H9 (cell line): ENCODE measurements at regions not wholly inside any gene's neighbourhood (a gene's known extent, or its start where the extent isn't known, plus 50 kb on each side); places are given as distances from the start of the nearest gene placed in this dataset.

Experiments used
- DNase-seq: peaks from one replicate; pipeline ENCODE4 v3.0.0-alpha.2; 2017
- H2AFZ ChIP-seq: one replicate; pipeline ENCODE4 v1.6.1; 2013; ENCODE audit warnings: mild to moderate bottlenecking, low read length, control low read depth, moderate library complexity
- H2AK5ac ChIP-seq: 2 replicates; pipeline ENCODE4 v1.6.1; 2013; ENCODE audit warnings: low read length, control low read depth, mixed read lengths; ENCODE audit not compliant: insufficient read length
- H2BK120ac ChIP-seq: one replicate; pipeline ENCODE4 v1.6.1; 2013; ENCODE audit warnings: low read depth, mild to moderate bottlenecking, low read length, control low read depth, inconsistent platforms; ENCODE audit not compliant: poor library complexity, severe bottlenecking
- H2BK12ac ChIP-seq: 2 replicates; pipeline ENCODE4 v1.6.1; 2013; ENCODE audit warnings: low read length, control low read depth, mixed read lengths, low read depth; ENCODE audit not compliant: insufficient read length
- H2BK15ac ChIP-seq: 2 replicates; pipeline ENCODE4 v1.6.1; 2013; ENCODE audit warnings: low read depth, low read length, control low read depth
- H2BK20ac ChIP-seq: one replicate; pipeline ENCODE4 v1.6.1; 2013; ENCODE audit warnings: low read depth, mild to moderate bottlenecking, low read length, control low read depth, inconsistent platforms; ENCODE audit not compliant: poor library complexity, severe bottlenecking
- H2BK5ac ChIP-seq: 2 replicates; pipeline ENCODE4 v1.6.1; 2013; ENCODE audit warnings: low read length, control low read depth, mixed read lengths; ENCODE audit not compliant: insufficient read length
- H3K14ac ChIP-seq: 2 replicates; pipeline ENCODE4 v1.6.1; 2013; ENCODE audit warnings: low read length, control low read depth; ENCODE audit not compliant: insufficient read depth
- H3K18ac ChIP-seq: 2 replicates; pipeline ENCODE4 v1.6.1; 2013; ENCODE audit warnings: low read depth, mild to moderate bottlenecking, mixed read lengths, low read length, control low read depth; ENCODE audit not compliant: insufficient read length
- H3K23ac ChIP-seq: 2 replicates; pipeline ENCODE4 v1.6.1; 2013; ENCODE audit warnings: low read length, control low read depth, mixed read lengths, low read depth; ENCODE audit not compliant: insufficient read length
- H3K23me2 ChIP-seq: 2 replicates; pipeline ENCODE4 v1.6.1; 2013; ENCODE audit warnings: low read depth, mild to moderate bottlenecking, mixed read lengths, low read length, control low read depth; ENCODE audit not compliant: insufficient read length, poor library complexity, severe bottlenecking
- H3K27ac ChIP-seq: 2 replicates; pipeline ENCODE4 v1.5.1; 2013; ENCODE audit warnings: low read length, control low read depth, mixed read lengths, low read depth; ENCODE audit not compliant: insufficient read length
- H3K27me3 ChIP-seq: 2 replicates; pipeline ENCODE4 v1.6.1; 2013; ENCODE audit warnings: low read length, control low read depth, inconsistent platforms; ENCODE audit not compliant: insufficient read depth
- H3K4ac ChIP-seq: 2 replicates; pipeline ENCODE4 v1.6.1; 2013; ENCODE audit warnings: low read depth, mild to moderate bottlenecking, control low read depth, inconsistent platforms, low read length, moderate library complexity
- H3K4me1 ChIP-seq: 2 replicates; pipeline ENCODE4 v1.6.1; 2013; ENCODE audit warnings: low read length, control low read depth, inconsistent platforms; ENCODE audit not compliant: insufficient read depth
- H3K4me2 ChIP-seq: 2 replicates; pipeline ENCODE4 v1.6.1; 2013; ENCODE audit warnings: low read length, control low read depth, mixed read lengths; ENCODE audit not compliant: insufficient read length, insufficient read depth
- H3K56ac ChIP-seq: 2 replicates; pipeline ENCODE4 v1.6.1; 2013; ENCODE audit warnings: low read depth, mild to moderate bottlenecking, mixed read lengths, low read length, control low read depth; ENCODE audit not compliant: insufficient read length
- H3K79me1 ChIP-seq: 2 replicates; pipeline ENCODE4 v1.6.1; 2013; ENCODE audit warnings: low read depth, mild to moderate bottlenecking, moderate library complexity, low read length, control low read depth, inconsistent platforms; ENCODE audit not compliant: insufficient read depth, poor library complexity, severe bottlenecking
- H3K79me2 ChIP-seq: 2 replicates; pipeline ENCODE4 v1.6.1; 2013; ENCODE audit warnings: low read length, control low read depth, inconsistent platforms; ENCODE audit not compliant: insufficient read depth
- H3K9ac ChIP-seq: 2 replicates; pipeline ENCODE4 v1.6.1; 2013; ENCODE audit warnings: low read length, control low read depth, mixed read lengths; ENCODE audit not compliant: insufficient read length; ENCODE audit errors: extremely low read depth
- H3K9me3 ChIP-seq: one replicate; pipeline ENCODE4 v1.6.1; 2013; ENCODE audit warnings: low read depth, low read length, inconsistent platforms; ENCODE audit not compliant: control insufficient read depth
- H3T11ph ChIP-seq: one replicate; pipeline ENCODE4 v1.6.1; 2013; ENCODE audit warnings: mild to moderate bottlenecking, low read length, control low read depth, inconsistent platforms
- H4K20me1 ChIP-seq: one replicate; pipeline ENCODE4 v1.6.1; 2013; ENCODE audit not compliant: control insufficient read depth, insufficient read length, insufficient read depth
- H4K5ac ChIP-seq: 2 replicates; pipeline ENCODE4 v1.6.1; 2013; ENCODE audit warnings: low read depth, mild to moderate bottlenecking, mixed read lengths, low read length, control low read depth; ENCODE audit not compliant: insufficient read length
- H4K8ac ChIP-seq: replicated peaks from 2 replicates; pipeline ENCODE4 v1.6.1; 2013; ENCODE audit warnings: low read length, control low read depth, mixed read lengths, low read depth; ENCODE audit not compliant: insufficient read length
- H4K91ac ChIP-seq: 2 replicates; pipeline ENCODE4 v1.6.1; 2013; ENCODE audit warnings: low read depth, mild to moderate bottlenecking, moderate library complexity, mixed read lengths, low read length, control low read depth; ENCODE audit not compliant: insufficient read length
- H3K27ac Mint-ChIP-seq, 3 experiments: 2 replicates in 2 of 3; 3 replicates in 1 of 3; pipeline ENCODE4 v1.8.0; 2020 to 2021; ENCODE audit warnings: mixed read lengths in 3 of 3, mild to moderate bottlenecking in 1 of 3, moderate library complexity in 1 of 3
- H3K27me3 Mint-ChIP-seq: 2 replicates; pipeline ENCODE4 v1.8.0; 2021; ENCODE audit warnings: low read depth, mild to moderate bottlenecking, moderate library complexity, mixed read lengths
- H3K36me3 Mint-ChIP-seq, 3 experiments: 2 replicates in 2 of 3; 3 replicates in 1 of 3; pipeline ENCODE4 v1.8.0; 2020 to 2021; ENCODE audit warnings: low read depth in 3 of 3, mixed read lengths in 3 of 3; ENCODE audit not compliant: insufficient read depth in 1 of 3
- H3K4me1 Mint-ChIP-seq, 2 experiments: 2 replicates each; pipeline ENCODE4 v1.8.0; 2020; ENCODE audit warnings: mixed read lengths in 2 of 2
- H3K4me3 Mint-ChIP-seq, 2 experiments: 2 replicates in 1 of 2; 3 replicates in 1 of 2; pipeline ENCODE4 v1.8.0; 2020 to 2021; ENCODE audit warnings: mild to moderate bottlenecking in 2 of 2, mixed read lengths in 2 of 2, moderate library complexity in 1 of 2
- H3K9me3 Mint-ChIP-seq, 2 experiments: 2 replicates in 1 of 2; 3 replicates in 1 of 2; pipeline ENCODE4 v1.8.0; 2020; ENCODE audit warnings: mild to moderate bottlenecking in 2 of 2, mixed read lengths in 2 of 2, moderate library complexity in 1 of 2
- WGBS: extraction: QIAGEN DNeasy Blood & Tissue Kit; methylation state at CpG from one replicate; pipeline ENCODE4 v1.1.7; 2013; ENCODE audit warnings: missing lambda C conversion rate, low lambda C conversion rate, mixed read lengths; ENCODE audit not compliant: insufficient read length; ENCODE audit errors: extremely low coverage; 5-methylcytosine and 5-hydroxymethylcytosine counted together
- TF ChIP-seq, protein P1 (sequence below): fragments of 200-600 bp; sonication (generic); conservative IDR thresholded peaks from 3 replicates; pipeline ENCODE4 v1.8.0; 2021; ENCODE audit warnings: antibody characterized with exemption, mild to moderate bottlenecking

DNA sequence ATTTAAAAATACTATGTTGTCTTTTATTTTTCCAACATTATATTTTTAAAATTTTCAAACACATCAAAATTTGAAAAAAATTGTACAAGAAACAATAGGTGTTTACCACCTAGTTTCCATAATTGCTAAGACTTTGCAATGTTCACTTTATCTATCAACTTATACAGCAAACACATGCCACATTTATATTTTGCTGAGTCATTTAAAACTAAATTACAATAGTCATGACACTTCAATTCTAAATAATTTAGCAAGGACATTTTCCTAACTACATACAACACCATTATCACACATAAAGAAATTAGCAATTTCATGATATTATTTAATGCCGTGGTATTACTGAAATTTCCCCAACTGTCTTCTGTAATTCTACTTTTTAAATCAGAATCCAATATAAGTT, 600.4 kb upstream of the CPXCR1 start:
- Mint-ChIP-seq H3K27ac (no peak overlapping the region), H3K4me1 (peaks cover 2 to 10% of the 10 kb centered on the region in 2 experiments; a peak in 3 of 4 replicates), H3K36me3 (peaks cover 0 to 15% (median 2%) of the 10 kb centered on the region in 3 experiments; a peak in 3 of 7 replicates), H3K27me3 (no peaks in the 10 kb centered on the region), H3K4me3 (no peak overlapping the region), H3K9me3 (peaks cover 5% of the 10 kb centered on the region in 2 experiments; a peak in 4 of 5 replicates)
- no peak overlapping the region for H2BK120ac ChIP-seq
- H3K14ac ChIP-seq: no peak overlapping the region
- WGBS: no CpG with 5 or more reads among the region's 1 CpG
- no peaks in the 10 kb centered on the region for H3K4me1 ChIP-seq
- H2BK5ac ChIP-seq: no peak overlapping the region
- no peaks in the 10 kb centered on the region for H3K23me2 ChIP-seq
- H4K20me1 ChIP-seq: no peaks in the 10 kb centered on the region
- H3K18ac ChIP-seq: no peak overlapping the region
- H3K9me3 ChIP-seq: no peaks in the 10 kb centered on the region
- TF ChIP-seq, protein P1, sequence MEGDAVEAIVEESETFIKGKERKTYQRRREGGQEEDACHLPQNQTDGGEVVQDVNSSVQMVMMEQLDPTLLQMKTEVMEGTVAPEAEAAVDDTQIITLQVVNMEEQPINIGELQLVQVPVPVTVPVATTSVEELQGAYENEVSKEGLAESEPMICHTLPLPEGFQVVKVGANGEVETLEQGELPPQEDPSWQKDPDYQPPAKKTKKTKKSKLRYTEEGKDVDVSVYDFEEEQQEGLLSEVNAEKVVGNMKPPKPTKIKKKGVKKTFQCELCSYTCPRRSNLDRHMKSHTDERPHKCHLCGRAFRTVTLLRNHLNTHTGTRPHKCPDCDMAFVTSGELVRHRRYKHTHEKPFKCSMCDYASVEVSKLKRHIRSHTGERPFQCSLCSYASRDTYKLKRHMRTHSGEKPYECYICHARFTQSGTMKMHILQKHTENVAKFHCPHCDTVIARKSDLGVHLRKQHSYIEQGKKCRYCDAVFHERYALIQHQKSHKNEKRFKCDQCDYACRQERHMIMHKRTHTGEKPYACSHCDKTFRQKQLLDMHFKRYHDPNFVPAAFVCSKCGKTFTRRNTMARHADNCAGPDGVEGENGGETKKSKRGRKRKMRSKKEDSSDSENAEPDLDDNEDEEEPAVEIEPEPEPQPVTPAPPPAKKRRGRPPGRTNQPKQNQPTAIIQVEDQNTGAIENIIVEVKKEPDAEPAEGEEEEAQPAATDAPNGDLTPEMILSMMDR: no peak
- no peaks in the 10 kb centered on the region for H3K79me2 ChIP-seq
- H3K27me3 ChIP-seq: no peaks in the 10 kb centered on the region
- H2AFZ ChIP-seq: no peak overlapping the region
- no peak overlapping the region for H2BK15ac ChIP-seq
- H4K5ac ChIP-seq: no peak overlapping the region
- DNase-seq: no peak
- H4K91ac ChIP-seq: no peak overlapping the region
- no peak overlapping the region for H3K27ac ChIP-seq
- no peak overlapping the region for H3T11ph ChIP-seq
- no peak overlapping the region for H3K4me2 ChIP-seq
- H2BK12ac ChIP-seq: no peak overlapping the region
- H3K4ac ChIP-seq: no peak overlapping the region
- H4K8ac ChIP-seq: no peak overlapping the region
- no peak overlapping the region for H3K9ac ChIP-seq
- H3K79me1 ChIP-seq: no peaks in the 10 kb centered on the region
- no peak overlapping the region for H2AK5ac ChIP-seq
- H3K23ac ChIP-seq: no peak overlapping the region
- H2BK20ac ChIP-seq: no peak overlapping the region
- no peak overlapping the region for H3K56ac ChIP-seq
